Right lobe of liver (tissue), 6 donors: ENCODE measurements at regions not wholly inside any gene's neighbourhood (a gene's known extent, or its start where the extent isn't known, plus 50 kb on each side); places are given as distances from the start of the nearest gene placed in this dataset.
"Not testable (repeated sequence)": the region's sequence is repeated elsewhere in the genome, so short reads cannot be mapped to it uniquely, and the experiment has no call there.

Experiments
- ATAC-seq, 4 donors: fragments of 200-7000 bp; cut with Tn5 transposase; one replicate each; pipeline ENCODE4 v1.9.1; 2020; ENCODE audit warnings: mild to moderate bottlenecking in 4 of 4, moderate library complexity in 4 of 4
- DNase-seq, 3 donors: peaks; one replicate each; pipeline ENCODE4 v3.0.0-alpha.2; 2020
- H3K27ac ChIP-seq, 3 donors: fragments of 200-600 bp; one replicate each; pipeline ENCODE4 v1.8.0; 2022
- H3K27me3 ChIP-seq, 2 donors: fragments of 200-600 bp; one replicate each; pipeline ENCODE4 v1.8.0; 2022
- H3K36me3 ChIP-seq, 4 donors: fragments of 200-600 bp; sonication (generic) in 1 of 4; one replicate each; pipeline versions ENCODE4 v1.5.1 to v1.8.0; 2017 to 2022; ENCODE audit warnings: control low read depth in 1 of 4
- H3K4me1 ChIP-seq, 4 donors: fragments of 200-600 bp; sonication (generic) in 1 of 4; one replicate each; pipeline versions ENCODE4 v1.5.1 to v1.8.0; 2017 to 2022; ENCODE audit warnings: control low read depth in 1 of 4
- H3K4me3 ChIP-seq, 3 donors: fragments of 200-600 bp; one replicate each; pipeline ENCODE4 v1.8.0; 2022
- H3K9me3 ChIP-seq, 4 donors: fragments of 200-600 bp; sonication (generic) in 1 of 4; one replicate each; pipeline versions ENCODE4 v1.5.1 to v1.8.0; 2017 to 2022; ENCODE audit warnings: control low read depth in 1 of 4
- POLR2A ChIP-seq: fragments of 450-650 bp; IDR thresholded peaks from one replicate; pipeline ENCODE4 v1.6.1; 2017; ENCODE audit warnings: antibody characterized with exemption, mild to moderate bottlenecking
- WGBS: methylation state at CpG from one replicate; pipeline ENCODE4 v1.1.6; 2018; ENCODE audit warnings: low coverage, low lambda C conversion rate; ENCODE audit not compliant: insufficient coverage; ENCODE audit errors: missing lambda C conversion rate; 5-methylcytosine and 5-hydroxymethylcytosine counted together
- intact Hi-C, 2 donors: fragments of 100-400 bp; cut with DNase I; formaldehyde crosslinking; loops; one replicate each; pipeline versions ENCODE4 v1.11.2 to v1.14.1; 2022
- TF ChIP-seq, protein P1 (sequence below), 4 donors: fragments of 200-600 bp in 3 of 4; fragments of 450-650 bp in 1 of 4; IDR thresholded peaks; one replicate each; pipeline versions ENCODE4 v1.5.1 to v1.8.0; 2016 to 2022; ENCODE audit warnings: antibody characterized with exemption in 4 of 4, mild to moderate bottlenecking in 2 of 4
- donor health status: DM: no; HTN: yes; CAD: no.
- donor health status: DM: no; HTN: no; CAD: no.
- donor health status: DM: no; HTN: no; CAD: no.
- donor health status: DM: no; HTN: yes; CAD: no.
- donor health status: DM: no; HTN: yes; CAD: no.

DNA sequence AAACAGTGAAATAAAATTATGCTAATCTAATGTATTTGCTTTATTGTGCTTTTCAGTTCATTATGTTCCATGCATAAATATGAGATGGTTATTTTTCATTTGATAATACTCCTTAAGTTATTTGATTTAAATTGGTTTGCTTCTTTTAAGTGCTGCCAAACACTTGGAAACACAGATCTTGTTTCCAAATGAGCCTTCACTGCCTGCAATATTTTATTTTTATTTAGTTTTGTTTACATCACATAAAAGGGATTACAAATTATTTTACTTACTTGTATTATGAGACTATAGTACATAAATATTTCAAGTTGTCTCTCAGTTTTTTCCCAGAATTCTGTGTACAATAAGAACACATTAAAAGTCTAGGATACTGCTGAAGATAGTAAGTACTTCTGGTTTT lies 1662.4 kb upstream of the B3GALT2 start:
- intact Hi-C loops = no loop called here
- H3K36me3 ChIP-seq = no peaks in the 10 kb centered on the region
- no peak overlapping the region for H3K27ac ChIP-seq
- DNase-seq = no peak
- TF ChIP-seq, protein P1, sequence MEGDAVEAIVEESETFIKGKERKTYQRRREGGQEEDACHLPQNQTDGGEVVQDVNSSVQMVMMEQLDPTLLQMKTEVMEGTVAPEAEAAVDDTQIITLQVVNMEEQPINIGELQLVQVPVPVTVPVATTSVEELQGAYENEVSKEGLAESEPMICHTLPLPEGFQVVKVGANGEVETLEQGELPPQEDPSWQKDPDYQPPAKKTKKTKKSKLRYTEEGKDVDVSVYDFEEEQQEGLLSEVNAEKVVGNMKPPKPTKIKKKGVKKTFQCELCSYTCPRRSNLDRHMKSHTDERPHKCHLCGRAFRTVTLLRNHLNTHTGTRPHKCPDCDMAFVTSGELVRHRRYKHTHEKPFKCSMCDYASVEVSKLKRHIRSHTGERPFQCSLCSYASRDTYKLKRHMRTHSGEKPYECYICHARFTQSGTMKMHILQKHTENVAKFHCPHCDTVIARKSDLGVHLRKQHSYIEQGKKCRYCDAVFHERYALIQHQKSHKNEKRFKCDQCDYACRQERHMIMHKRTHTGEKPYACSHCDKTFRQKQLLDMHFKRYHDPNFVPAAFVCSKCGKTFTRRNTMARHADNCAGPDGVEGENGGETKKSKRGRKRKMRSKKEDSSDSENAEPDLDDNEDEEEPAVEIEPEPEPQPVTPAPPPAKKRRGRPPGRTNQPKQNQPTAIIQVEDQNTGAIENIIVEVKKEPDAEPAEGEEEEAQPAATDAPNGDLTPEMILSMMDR (IDR thresholded peaks at IDR 0.05) = no peak
- no peak for TF ChIP-seq POLR2A
- no peaks in the 10 kb centered on the region for H3K9me3 ChIP-seq
- H3K4me1 ChIP-seq = no peaks in the 10 kb centered on the region
- ATAC-seq = no peak
- no peak overlapping the region for H3K4me3 ChIP-seq
- H3K27me3 ChIP-seq = no peaks in the 10 kb centered on the region

DNA sequence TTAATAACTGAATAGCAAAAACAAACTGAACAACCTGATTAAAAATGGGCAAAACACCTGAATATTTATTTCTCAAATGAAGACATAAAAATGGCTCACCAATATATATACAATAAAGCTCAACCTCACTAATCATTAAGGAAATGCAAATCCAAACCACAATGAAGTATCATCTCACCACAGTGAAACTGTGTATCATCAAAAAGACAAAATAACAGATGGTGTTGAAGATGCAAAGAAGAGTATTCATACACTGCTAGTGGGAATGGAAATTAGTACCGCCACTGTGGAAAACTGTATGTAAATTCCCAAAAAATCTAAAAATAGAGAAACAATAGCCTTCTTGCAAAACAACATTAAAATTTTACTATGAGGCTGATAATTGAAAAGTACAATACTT lies 1660.1 kb upstream of the B3GALT2 start:
- DNase-seq (no peak), ATAC-seq (no peak)
- 75% methylated on average over 1 of the region's 1 CpG for WGBS
- H3K36me3 ChIP-seq = no peaks in the 10 kb centered on the region
- no peaks in the 10 kb centered on the region for H3K9me3 ChIP-seq
- no peaks in the 10 kb centered on the region for H3K27me3 ChIP-seq
- no peaks in the 10 kb centered on the region for H3K4me1 ChIP-seq
- no peak overlapping the region for H3K27ac ChIP-seq
- intact Hi-C loops = no loop called here
- TF ChIP-seq, protein P1 (IDR thresholded peaks at IDR 0.05) = no peak
- TF ChIP-seq POLR2A = no peak
- H3K4me3 ChIP-seq = no peak overlapping the region

DNA sequence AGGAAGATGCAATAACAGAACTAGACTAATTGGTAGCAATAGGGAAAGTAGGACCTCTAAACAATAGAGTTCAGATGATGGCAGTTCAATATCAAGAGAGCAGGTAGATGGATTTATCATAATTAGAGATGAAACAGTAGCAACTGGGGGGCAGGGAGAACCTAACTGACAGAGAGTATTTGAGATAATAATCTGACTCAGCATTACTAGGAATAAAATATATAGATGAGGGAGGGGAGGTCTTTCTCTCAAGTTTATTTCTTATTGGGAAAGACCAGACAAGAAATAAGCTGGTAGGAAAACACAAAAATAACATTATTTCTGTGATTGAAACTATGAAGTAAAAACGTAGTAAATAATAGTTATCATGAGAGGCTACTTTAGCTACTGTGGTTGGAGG lies 1656.7 kb upstream of the B3GALT2 start:
- TF ChIP-seq, protein P1 (IDR thresholded peaks at IDR 0.05) = no peak
- no peak for TF ChIP-seq POLR2A
- Histone ChIP-seq H3K27me3 (no peaks in the 10 kb centered on the region), H3K4me1 (no peaks in the 10 kb centered on the region), H3K9me3 (no peaks in the 10 kb centered on the region), H3K4me3 (no peak overlapping the region), H3K27ac (no peak overlapping the region), H3K36me3 (no peaks in the 10 kb centered on the region)
- DNase-seq (no peak), ATAC-seq (no peak)
- WGBS = 19% methylated on average over 1 of the region's 1 CpG
- intact Hi-C loops = no loop called here

DNA sequence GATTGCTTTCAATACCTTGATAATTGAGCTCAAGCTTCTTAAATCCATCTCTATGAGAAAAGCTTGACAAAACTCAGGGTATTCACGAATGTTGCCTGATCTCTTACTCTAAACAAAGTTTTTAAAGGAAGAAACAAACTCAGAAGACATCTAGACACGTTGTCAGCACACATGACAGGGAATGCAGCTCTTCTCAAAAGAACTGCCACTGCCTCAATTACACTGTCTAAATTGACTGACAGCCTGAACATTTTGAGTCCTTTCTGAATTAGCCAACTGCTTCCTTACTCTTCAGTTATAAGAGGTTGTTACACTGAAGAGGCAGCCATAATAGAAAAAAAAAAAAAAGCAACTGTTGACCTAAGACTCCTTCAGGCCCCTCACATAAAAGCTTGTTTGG lies 1646.7 kb upstream of the B3GALT2 start:
- H3K27me3 ChIP-seq = no peaks in the 10 kb centered on the region
- no peak for ATAC-seq
- intact Hi-C loops = no loop called here
- WGBS = 13% methylated on average over 2 of the region's 2 CpGs
- no peaks in the 10 kb centered on the region for H3K36me3 ChIP-seq
- H3K4me1 ChIP-seq = no peaks in the 10 kb centered on the region
- H3K4me3 ChIP-seq = no peak overlapping the region
- no peak overlapping the region for H3K27ac ChIP-seq
- no peaks in the 10 kb centered on the region for H3K9me3 ChIP-seq
- no peak for TF ChIP-seq POLR2A
- TF ChIP-seq, protein P1 (IDR thresholded peaks at IDR 0.05) = no peak
- DNase-seq = no peak

DNA sequence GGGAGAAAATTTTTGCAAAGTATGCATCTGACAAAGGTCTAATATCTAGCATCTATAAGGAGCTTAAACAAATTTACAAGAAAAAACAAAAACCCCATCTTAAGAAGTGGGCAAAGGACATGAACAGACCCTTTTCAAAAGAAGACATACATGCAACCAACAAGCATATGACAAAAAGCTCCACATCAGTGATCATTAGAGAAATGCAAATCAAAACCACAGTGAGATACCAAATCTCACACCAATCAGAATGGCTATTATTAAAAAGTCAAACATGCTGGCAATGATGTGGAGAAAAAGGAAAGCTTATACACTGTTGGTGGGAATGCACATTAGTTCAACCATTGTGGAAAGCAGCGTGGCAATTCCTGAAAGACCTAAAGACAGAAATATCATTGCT lies 1645.2 kb upstream of the B3GALT2 start:
- WGBS = 54% methylated on average over 1 of the region's 1 CpG
- not testable (repeated sequence) for H3K36me3 ChIP-seq

More for the DNA sequence above, 1645.2 kb upstream of the B3GALT2 start:
- H3K4me1 ChIP-seq, H3K27ac ChIP-seq, DNase-seq, ATAC-seq, H3K27me3 ChIP-seq, H3K4me3 ChIP-seq, intact Hi-C loops, H3K9me3 ChIP-seq: not testable (repeated sequence)
